ENCODE measurements at regions not wholly inside any gene's neighbourhood (a gene's known extent, or its start where the extent isn't known, plus 50 kb on each side); places are given as distances from the start of the nearest gene placed in this dataset.

- DNase-seq: no peak
These were observed 393.0 kb downstream of the HAPSTR1 start for GRCh38 chr16:9484426-9484825.

- no peak for DNase-seq
These were observed 393.4 kb downstream of the HAPSTR1 start for GRCh38 chr16:9484881-9485280.

GRCh38 chr16:9489835-9490467, 398.5 kb downstream of the HAPSTR1 start:
- DNase-seq: no peak

- no peak for DNase-seq
These were observed 404.4 kb downstream of the HAPSTR1 start for GRCh38 chr16:9495824-9496223.

GRCh38 chr16:9497750-9498149, 406.3 kb downstream of the HAPSTR1 start:
- no peak for DNase-seq

- no peak for DNase-seq
These were observed 408.6 kb downstream of the HAPSTR1 start for GRCh38 chr16:9499941-9500593.

- DNase-seq: no peak
These were observed 409.4 kb downstream of the HAPSTR1 start for GRCh38 chr16:9500872-9501271.

- DNase-seq: no peak
These were observed 412.0 kb downstream of the HAPSTR1 start for GRCh38 chr16:9503251-9503984.

- no peak for DNase-seq
These were observed 417.0 kb downstream of the HAPSTR1 start for GRCh38 chr16:9508328-9508936.

- no peak for DNase-seq
These were observed 418.2 kb downstream of the HAPSTR1 start for GRCh38 chr16:9509663-9510062.

- no peak for DNase-seq
These were observed 419.9 kb downstream of the HAPSTR1 start for GRCh38 chr16:9511389-9511788.

GRCh38 chr16:9516444-9516843, 425.0 kb downstream of the HAPSTR1 start:
- no peak for DNase-seq

GRCh38 chr16:9518051-9518450, 426.6 kb downstream of the HAPSTR1 start:
- no peak for DNase-seq

- DNase-seq: no peak
These were observed 427.1 kb downstream of the HAPSTR1 start for GRCh38 chr16:9518581-9518980.

GRCh38 chr16:9521749-9522370, 430.4 kb downstream of the HAPSTR1 start:
- DNase-seq: no peak

GRCh38 chr16:9522614-9523013, 431.2 kb downstream of the HAPSTR1 start:
- DNase-seq: no peak

GRCh38 chr16:9523994-9524393, 432.6 kb downstream of the HAPSTR1 start:
- DNase-seq: no peak

- DNase-seq: no peak
These were observed 433.6 kb downstream of the HAPSTR1 start for GRCh38 chr16:9525037-9525436.

- no peak for DNase-seq
These were observed 435.3 kb downstream of the HAPSTR1 start for GRCh38 chr16:9526791-9527190.

- no peak for DNase-seq
These were observed 436.5 kb downstream of the HAPSTR1 start for GRCh38 chr16:9527976-9528375.

- no peak for DNase-seq
These were observed 437.2 kb downstream of the HAPSTR1 start for GRCh38 chr16:9528511-9529079.

GRCh38 chr16:9533042-9533441, 441.6 kb downstream of the HAPSTR1 start:
- no peak for DNase-seq

GRCh38 chr16:9534759-9535158, 443.3 kb downstream of the HAPSTR1 start:
- no peak for DNase-seq

All from NCI-H1436 (cell line).